OCI-LY7 (cell line): ENCODE measurements at regions not wholly inside any gene's neighbourhood (a gene's known extent, or its start where the extent isn't known, plus 50 kb on each side); places are given as distances from the start of the nearest gene placed in this dataset.

ENCODE experiments used
- BruUV-seq: library from RNA; stranded (reverse); fragments of 400-500 nt; replicated peaks from 2 replicates; lab custom pipeline; 2021; lab: Mats Ljungman, UMichigan
- CTCF ChIA-PET: fragments of 300-600 bp; sonication (Branson Sonifier 250); formaldehyde crosslinking; loops from one replicate; lab custom pipeline; 2022; ENCODE audit warnings: antibody characterized with exemption; ENCODE audit not compliant: unreplicated experiment; lab: Charles Lee
- POLR2A ChIA-PET: fragments of 300-600 bp; sonication (Branson Sonifier 250); formaldehyde crosslinking; loops from one replicate; lab custom pipeline; 2022; ENCODE audit warnings: antibody characterized with exemption; lab: Charles Lee
- DNase-seq: peaks from one replicate; pipeline ENCODE4 v3.0.0-alpha.2; 2015; ENCODE audit warnings: low spot score
- H2AFZ ChIP-seq: fragments of 200-600 bp; sonication (generic), shearing (Covaris generic); 2 replicates; pipeline ENCODE4 v1.6.1; 2014; ENCODE audit warnings: mild to moderate bottlenecking, antibody characterized with exemption, low read length, moderate library complexity
- H3K27ac ChIP-seq: fragments of 200-600 bp; sonication (generic); 2 replicates; pipeline ENCODE4 v1.5.1; 2014; ENCODE audit warnings: mixed run types, low read depth, mild to moderate bottlenecking, moderate library complexity, low read length, inconsistent platforms; ENCODE audit not compliant: poor library complexity, severe bottlenecking
- H3K36me3 ChIP-seq: fragments of 200-600 bp; sonication (generic); 2 replicates; pipeline ENCODE4 v1.6.1; 2014; ENCODE audit warnings: mild to moderate bottlenecking, antibody characterized with exemption, low read length, moderate library complexity, mixed read lengths; ENCODE audit not compliant: insufficient read depth
- H3K4me1 ChIP-seq: fragments of 200-600 bp; sonication (generic); 2 replicates; pipeline ENCODE4 v1.5.1; 2014; ENCODE audit warnings: mild to moderate bottlenecking, low read length; ENCODE audit not compliant: insufficient read depth, poor library complexity, severe bottlenecking
- H3K4me2 ChIP-seq: fragments of 200-600 bp; sonication (generic); 2 replicates; pipeline ENCODE4 v1.6.1; 2014; ENCODE audit warnings: mild to moderate bottlenecking, low read length
- H3K4me3 ChIP-seq: fragments of 200-600 bp; sonication (generic); 2 replicates; pipeline ENCODE4 v1.5.1; 2014; ENCODE audit warnings: mild to moderate bottlenecking, low read depth, low read length; ENCODE audit not compliant: poor library complexity, severe bottlenecking
- H3K79me2 ChIP-seq: fragments of 200-600 bp; sonication (generic); 2 replicates; pipeline ENCODE4 v1.6.1; 2016; ENCODE audit warnings: low read depth, mild to moderate bottlenecking, low read length, moderate library complexity, mixed read lengths; ENCODE audit not compliant: insufficient read depth
- H3K9me2 ChIP-seq: fragments of 200-600 bp; sonication (generic); 2 replicates; pipeline ENCODE4 v1.6.1; 2016; ENCODE audit warnings: mild to moderate bottlenecking, low read length, mixed read lengths; ENCODE audit not compliant: insufficient read depth
- H3K9me3 ChIP-seq: fragments of 200-600 bp; sonication (generic); 2 replicates; pipeline ENCODE4 v1.6.1; 2014; ENCODE audit warnings: mild to moderate bottlenecking, mixed run types, low read length, mixed read lengths
- H4K20me1 ChIP-seq: fragments of 200-600 bp; sonication (generic); 2 replicates; pipeline ENCODE4 v1.6.1; 2014; ENCODE audit warnings: mild to moderate bottlenecking, antibody characterized with exemption, low read length, moderate library complexity, mixed read lengths; ENCODE audit not compliant: insufficient read depth
- EZH2phosphoT487 ChIP-seq: fragments of 200-600 bp; sonication (generic); IDR thresholded peaks from 2 replicates; pipeline ENCODE4 v1.6.1; 2018; ENCODE audit warnings: low read depth, borderline replicate concordance, mild to moderate bottlenecking, mixed run types, antibody characterized with exemption, low read length, moderate library complexity, mixed read lengths
- intact Hi-C: fragments of 100-400 bp; cut with micrococcal nuclease; formaldehyde crosslinking; loops from one replicate; pipeline ENCODE4 v1.10.0; 2022; ENCODE audit not compliant: unreplicated experiment
- TF ChIP-seq, protein P1 (sequence below): fragments of 200-600 bp; sonication (generic); conservative IDR thresholded peaks from 2 replicates; pipeline ENCODE4 v1.5.1; 2014; ENCODE audit warnings: mild to moderate bottlenecking, antibody characterized with exemption, low read length, moderate library complexity, mixed read lengths

DNA sequence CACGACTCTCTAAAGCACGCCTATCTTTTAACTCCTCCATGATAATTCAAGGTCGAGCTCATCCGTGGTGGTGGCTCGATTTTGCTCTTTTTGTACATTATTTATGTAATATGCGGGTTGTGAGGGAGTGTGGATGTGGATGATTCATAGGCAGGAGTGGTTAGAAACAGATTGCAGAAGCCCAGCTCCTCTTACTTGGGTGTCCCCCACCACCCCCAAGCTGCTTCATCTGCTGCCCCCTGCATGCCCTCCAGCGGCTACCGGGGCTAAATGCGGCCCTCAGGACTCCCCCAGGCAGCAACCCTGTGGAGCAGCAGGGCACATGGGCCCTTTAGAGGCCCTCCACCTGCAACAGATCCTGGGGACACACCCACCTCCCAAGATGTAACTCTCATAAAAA is 111.5 kb upstream of the SELENOK start:
- Histone ChIP-seq H3K4me1 (no peaks in the 10 kb centered on the region), H3K4me3 (no peak overlapping the region), H3K79me2 (no peaks in the 10 kb centered on the region), H3K36me3 (no peaks in the 10 kb centered on the region), H2AFZ (no peak overlapping the region), H3K9me2 (no peaks in the 10 kb centered on the region), H3K4me2 (no peak overlapping the region), H3K27ac (no peak overlapping the region), H3K9me3 (no peaks in the 10 kb centered on the region), H4K20me1 (no peaks in the 10 kb centered on the region)
- intact Hi-C loops = no loop called here
- no TSS peak for BruUV-seq
- TF ChIP-seq EZH2phosphoT487 = no peak
- TF ChIP-seq, protein P1, sequence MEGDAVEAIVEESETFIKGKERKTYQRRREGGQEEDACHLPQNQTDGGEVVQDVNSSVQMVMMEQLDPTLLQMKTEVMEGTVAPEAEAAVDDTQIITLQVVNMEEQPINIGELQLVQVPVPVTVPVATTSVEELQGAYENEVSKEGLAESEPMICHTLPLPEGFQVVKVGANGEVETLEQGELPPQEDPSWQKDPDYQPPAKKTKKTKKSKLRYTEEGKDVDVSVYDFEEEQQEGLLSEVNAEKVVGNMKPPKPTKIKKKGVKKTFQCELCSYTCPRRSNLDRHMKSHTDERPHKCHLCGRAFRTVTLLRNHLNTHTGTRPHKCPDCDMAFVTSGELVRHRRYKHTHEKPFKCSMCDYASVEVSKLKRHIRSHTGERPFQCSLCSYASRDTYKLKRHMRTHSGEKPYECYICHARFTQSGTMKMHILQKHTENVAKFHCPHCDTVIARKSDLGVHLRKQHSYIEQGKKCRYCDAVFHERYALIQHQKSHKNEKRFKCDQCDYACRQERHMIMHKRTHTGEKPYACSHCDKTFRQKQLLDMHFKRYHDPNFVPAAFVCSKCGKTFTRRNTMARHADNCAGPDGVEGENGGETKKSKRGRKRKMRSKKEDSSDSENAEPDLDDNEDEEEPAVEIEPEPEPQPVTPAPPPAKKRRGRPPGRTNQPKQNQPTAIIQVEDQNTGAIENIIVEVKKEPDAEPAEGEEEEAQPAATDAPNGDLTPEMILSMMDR = no peak
- DNase-seq = no peak
- ChIA-PET POLR2A (no interaction called here), CTCF (no interaction called here)

GRCh38 chr3:53999725-54000124 is 108.1 kb upstream of the SELENOK start:
- H3K4me3 ChIP-seq = no peak overlapping the region
- no peak for DNase-seq
- no peaks in the 10 kb centered on the region for H4K20me1 ChIP-seq
- H3K27ac ChIP-seq = no peak overlapping the region
- H2AFZ ChIP-seq = no peak overlapping the region
- H3K9me2 ChIP-seq = no peaks in the 10 kb centered on the region
- peaks cover 5% of the 10 kb centered on the region for H3K4me1 ChIP-seq
- H3K9me3 ChIP-seq = no peaks in the 10 kb centered on the region
- no peaks in the 10 kb centered on the region for H3K36me3 ChIP-seq
- no TSS peak for BruUV-seq
- no peaks in the 10 kb centered on the region for H3K79me2 ChIP-seq
- intact Hi-C loops = no loop called here
- CTCF ChIA-PET = no interaction called here
- POLR2A ChIA-PET = interaction anchor here (0.6 kb wide), 1 partner anchor 715 kb away, joined by 3 read pairs; no protein-coding TSS in a partner anchor
- no peak for TF ChIP-seq EZH2phosphoT487
- TF ChIP-seq, protein P1 = no peak
- no peak overlapping the region for H3K4me2 ChIP-seq

DNA sequence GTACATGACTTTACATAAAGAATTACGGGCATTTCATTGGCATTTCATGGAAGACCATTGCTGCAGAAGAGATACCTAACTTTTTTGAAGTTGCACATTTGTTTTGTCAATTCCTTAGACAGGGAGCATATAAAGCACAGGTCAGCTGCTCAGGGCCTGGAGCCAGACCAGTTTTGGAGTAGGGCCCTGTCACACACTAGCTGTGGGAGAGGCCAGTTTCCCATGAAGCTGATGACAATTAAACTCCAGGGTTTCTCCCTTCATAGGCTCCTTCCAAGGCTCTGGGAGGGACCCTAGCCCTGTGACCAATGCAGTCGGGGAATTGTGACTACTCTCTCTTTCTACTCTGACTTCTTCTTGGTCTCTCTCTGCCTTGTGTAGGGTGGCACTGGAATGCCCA is 107.3 kb upstream of the SELENOK start:
- Histone ChIP-seq H3K36me3 (no peaks in the 10 kb centered on the region), H3K27ac (no peak overlapping the region), H2AFZ (no peak overlapping the region), H3K9me2 (no peaks in the 10 kb centered on the region), H3K79me2 (no peaks in the 10 kb centered on the region), H3K4me3 (no peak overlapping the region), H3K4me1 (peaks cover 5% of the 10 kb centered on the region), H3K9me3 (no peaks in the 10 kb centered on the region), H3K4me2 (no peak overlapping the region), H4K20me1 (no peaks in the 10 kb centered on the region)
- TF ChIP-seq EZH2phosphoT487 = no peak
- TF ChIP-seq, protein P1 = no peak
- BruUV-seq = no TSS peak
- ChIA-PET CTCF (no interaction called here), POLR2A (interaction anchor here (0.6 kb wide), 1 partner anchor 714 kb away, joined by 3 read pairs; no protein-coding TSS in a partner anchor)
- DNase-seq = no peak
- intact Hi-C loops = no loop called here
